Fibroblast of the conjunctiva (primary cell): ENCODE measurements at regions not wholly inside any gene's neighbourhood (a gene's known extent, or its start where the extent isn't known, plus 50 kb on each side); places are given as distances from the start of the nearest gene placed in this dataset.
A peak's percentile ranks its signal among the peaks of the same experiment; 100 is the strongest.
"Not testable (repeated sequence)": the region's sequence is repeated elsewhere in the genome, so short reads cannot be mapped to it uniquely, and the experiment has no call there.

Experiments
- DNase-seq: peaks from one replicate; pipeline ENCODE4 v3.0.0-alpha.2; 2010; ENCODE audit warnings: low read depth

DNA sequence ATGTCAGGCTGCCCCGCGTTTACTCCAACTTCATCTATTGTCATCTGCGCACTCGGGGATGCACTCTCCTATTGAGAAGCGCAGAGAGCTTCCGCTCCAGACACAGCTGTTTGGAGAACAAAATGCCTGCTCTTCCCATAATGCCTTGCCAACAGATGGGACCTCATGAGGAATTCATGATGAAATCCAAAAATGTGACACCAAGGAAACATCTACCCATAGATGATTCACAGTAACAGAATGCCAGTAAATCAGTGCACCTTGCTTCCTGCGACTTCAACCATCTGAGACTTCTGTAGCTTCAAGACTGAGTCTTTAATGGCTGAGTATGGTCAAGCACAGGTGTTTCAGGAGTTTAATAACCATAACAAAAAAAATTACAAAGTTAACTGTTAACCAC is 1144.9 kb upstream of the GOT2 start:
- DNase-seq: no peak

DNA sequence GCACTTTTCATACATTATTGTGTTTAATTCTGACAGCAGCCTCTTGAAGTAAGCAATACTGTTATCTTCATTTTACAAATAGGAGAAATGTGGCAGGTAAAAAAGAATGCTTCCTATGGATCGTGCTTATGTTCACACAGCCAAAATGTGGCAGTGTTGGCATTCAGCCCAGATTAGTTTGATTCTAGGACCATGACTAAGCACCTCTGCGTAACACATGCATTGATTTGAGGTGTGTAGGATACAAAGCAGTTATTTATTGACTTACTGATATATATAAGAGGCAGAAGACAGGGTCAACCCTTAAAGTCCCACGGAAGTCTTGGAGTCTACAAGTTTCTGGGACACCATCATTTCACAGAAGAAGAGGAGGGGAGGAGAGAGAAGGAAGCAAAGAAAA is 1144.4 kb upstream of the GOT2 start:
- DNase-seq: peak; percentile 31

DNA sequence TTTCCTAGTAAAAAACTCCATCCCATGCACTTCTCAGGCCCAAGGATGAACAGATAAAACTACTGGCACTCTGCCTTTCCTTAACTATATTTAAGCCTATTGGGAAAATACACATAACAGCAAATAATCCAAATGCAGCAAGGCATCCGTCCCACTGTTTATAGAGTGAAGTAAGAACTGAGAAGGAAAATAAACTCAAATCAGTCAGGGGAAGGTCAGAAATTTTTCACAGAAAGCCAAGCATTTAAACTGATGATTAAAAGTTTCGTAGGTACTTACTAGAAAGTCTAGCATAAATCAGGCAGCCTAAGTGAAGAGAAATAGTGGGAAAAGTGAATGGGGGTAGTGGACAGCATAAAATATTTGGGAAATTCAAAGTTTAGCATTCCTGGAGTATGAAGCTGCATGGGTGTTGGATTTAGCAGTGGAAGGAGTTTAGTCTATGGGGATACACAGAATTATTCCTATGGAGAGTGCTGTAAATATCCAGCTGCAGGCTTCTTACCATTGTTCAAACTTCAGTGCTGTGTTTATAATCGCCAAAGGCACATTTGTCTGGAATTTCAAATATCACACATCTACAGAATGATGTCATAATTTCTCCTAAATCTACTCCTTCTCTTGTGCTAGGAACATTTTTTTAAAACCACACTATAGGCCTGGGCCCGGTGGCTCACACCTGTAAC is 1131.0 kb upstream of the GOT2 start:
- no peak for DNase-seq

GRCh38 chr16:59859676-59860402 is 1125.7 kb upstream of the GOT2 start:
- peak; percentile 26 for DNase-seq

DNA sequence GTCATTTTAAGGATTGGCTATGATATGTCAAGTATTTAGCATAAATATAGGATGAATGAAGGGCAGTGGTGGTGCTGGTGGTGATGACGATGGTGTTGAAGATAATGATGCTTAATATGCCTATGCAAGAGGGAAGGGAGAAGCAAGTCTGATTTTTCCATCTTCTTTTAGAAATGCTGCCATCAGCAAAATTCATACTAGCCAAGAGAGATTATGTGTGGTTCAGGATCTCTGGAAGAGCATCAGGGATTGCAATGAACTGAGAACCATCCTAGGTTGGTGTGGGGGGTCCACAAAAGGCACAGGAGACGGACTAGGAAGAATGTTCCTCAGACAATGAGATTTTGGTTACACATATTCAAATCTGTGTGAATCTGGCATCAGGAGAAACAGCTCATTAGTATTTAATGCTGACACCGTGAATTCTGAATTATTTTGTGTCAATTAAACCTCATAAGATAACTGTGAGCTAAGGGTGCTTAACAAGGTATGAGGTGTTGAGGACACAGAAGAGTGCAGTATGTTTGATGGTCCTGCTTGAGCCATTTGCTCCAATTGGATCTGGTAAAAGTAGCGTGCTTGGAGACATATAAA is 1120.8 kb upstream of the GOT2 start:
- DNase-seq: no peak

DNA sequence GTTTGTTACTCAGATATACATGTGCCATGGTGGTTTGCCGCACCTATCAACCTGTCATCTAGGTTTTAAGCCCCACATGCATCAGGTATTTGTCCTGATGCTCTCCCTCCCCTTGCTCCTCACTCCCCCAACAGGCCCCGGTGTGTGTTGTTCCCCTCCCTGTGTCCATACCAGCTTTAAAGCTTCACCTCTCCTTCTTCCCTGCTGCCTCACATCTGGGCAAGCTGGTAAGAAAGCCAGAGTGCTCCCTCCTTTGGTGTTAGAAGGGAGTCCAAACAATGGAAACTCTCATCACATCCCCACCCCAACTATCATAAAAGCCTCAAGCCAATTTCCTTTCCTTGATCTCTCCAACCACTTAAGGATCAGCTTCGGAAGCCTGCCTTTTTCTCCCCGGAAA is 1115.6 kb upstream of the GOT2 start:
- no peak for DNase-seq

GRCh38 chr16:59848296-59848695 is 1114.2 kb upstream of the GOT2 start:
- DNase-seq: no peak

GRCh38 chr16:59840169-59840568 is 1106.1 kb upstream of the GOT2 start:
- DNase-seq: no peak

DNA sequence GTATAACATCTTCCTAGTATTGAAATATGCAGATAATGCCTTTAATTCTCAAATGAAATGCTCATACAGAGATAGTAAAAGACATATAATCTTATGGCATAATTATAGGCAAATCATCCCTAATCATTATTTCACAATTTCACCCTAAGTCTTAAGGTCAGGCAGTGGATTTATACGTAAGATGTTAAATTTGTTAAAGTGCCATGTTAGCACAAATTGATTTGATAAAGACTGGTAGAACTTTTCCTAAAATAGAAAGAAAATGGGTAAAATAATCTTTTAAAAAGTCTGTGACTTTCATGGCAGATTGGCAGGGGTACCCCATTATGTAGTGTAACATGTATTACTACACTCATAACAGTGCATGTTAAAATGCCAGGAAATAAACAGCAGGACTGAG is 1092.7 kb upstream of the GOT2 start:
- DNase-seq: no peak

DNA sequence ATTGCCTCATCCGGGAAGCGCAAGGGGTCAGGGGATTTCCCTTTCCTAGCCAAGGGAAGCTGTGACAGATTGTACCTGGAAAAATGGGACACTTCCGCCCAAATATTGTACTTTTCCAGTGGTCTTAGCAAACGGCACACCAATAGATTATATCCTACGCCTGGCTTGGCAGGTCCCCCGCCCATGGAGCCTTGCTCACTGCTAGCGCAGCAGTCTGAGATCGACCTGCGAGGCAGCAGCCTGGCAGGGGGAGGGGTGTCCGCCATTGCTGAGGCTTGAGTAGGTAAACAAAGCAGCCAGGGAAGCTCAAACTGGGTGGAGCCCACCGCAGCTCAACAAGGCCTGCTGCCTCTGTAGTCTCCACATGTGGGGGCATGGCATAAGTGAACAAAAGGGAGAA is 1075.4 kb upstream of the GOT2 start:
- DNase-seq: not testable (repeated sequence)

GRCh38 chr16:59783191-59783590 is 1049.1 kb upstream of the GOT2 start:
- DNase-seq: no peak

DNA sequence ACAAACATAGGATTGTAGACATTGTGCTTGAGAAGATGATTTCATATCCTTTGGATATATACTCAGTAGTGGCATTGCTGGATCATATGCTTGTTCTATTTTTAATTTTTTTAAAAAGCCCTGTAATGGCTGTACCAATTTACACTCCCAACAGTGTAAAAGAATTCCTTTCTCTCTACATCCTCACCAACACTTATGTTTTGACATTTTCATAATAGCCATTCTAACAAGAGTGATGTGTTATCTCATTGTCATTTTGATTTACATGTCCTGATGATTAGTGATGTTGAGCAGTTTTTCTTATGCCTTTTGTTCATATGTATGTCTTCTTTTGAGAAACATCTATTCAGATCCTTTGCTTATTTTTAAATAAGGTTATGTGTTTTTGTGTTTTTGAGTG is 1039.2 kb upstream of the GOT2 start:
- no peak for DNase-seq

- no peak for DNase-seq
Measured at GRCh38 chr16:59759296-59759695, 1025.2 kb upstream of the GOT2 start.

- no peak for DNase-seq
Measured at GRCh38 chr16:59758848-59759247, 1024.7 kb upstream of the GOT2 start.

GRCh38 chr16:59754854-59755253 is 1020.7 kb upstream of the GOT2 start:
- no peak for DNase-seq

DNA sequence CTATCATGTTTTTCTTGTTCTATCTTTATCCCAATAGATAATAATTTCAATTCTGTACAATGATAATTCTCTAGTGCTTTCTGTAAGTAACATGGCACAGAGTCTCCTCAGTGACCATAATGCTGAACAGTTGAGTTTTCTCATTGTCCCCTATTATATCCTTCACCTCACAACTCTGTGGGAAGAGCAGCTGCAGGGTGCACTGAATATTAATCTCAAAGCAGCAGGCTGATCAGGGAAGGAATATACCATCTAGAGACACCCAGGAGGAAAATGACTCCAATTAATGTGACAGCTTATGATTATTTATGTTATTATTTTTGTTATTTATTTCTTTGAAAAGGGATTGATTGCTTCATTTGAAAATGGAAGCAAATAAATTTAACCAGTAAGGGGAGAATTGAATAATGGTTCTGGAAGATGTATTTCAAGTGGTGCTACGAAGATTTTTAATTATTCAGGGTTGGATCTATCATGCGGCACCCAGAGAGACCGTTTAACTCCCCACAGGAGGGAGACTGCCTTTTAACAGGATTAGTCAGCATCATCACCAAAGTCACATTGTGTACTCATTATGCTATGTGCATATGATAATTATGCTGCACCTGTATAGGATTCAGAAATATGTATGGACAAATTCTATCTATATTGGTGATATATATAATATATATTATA is 1015.7 kb upstream of the GOT2 start:
- DNase-seq: no peak

DNA sequence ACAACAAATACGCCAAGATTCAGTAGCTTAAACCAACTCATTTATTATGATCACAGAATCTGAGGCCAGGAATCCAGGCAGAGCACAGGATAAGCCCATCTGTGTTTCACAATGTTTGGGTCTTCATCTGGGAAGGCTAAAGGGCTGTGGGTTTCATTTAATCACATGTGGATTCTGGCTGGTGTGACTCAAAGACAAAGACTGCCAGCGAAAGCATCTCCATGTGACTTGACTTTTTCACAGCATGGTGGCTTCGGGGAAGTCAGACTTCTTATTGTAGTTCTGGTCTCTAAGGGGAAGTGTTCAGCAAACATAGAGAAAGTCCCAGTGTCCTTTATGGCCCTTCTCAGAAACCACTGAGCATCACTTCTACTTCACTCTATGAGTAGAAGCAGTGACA is 1014.4 kb upstream of the GOT2 start:
- DNase-seq: no peak

- no peak for DNase-seq
Measured at GRCh38 chr16:59743504-59743903, 1009.4 kb upstream of the GOT2 start.

DNA sequence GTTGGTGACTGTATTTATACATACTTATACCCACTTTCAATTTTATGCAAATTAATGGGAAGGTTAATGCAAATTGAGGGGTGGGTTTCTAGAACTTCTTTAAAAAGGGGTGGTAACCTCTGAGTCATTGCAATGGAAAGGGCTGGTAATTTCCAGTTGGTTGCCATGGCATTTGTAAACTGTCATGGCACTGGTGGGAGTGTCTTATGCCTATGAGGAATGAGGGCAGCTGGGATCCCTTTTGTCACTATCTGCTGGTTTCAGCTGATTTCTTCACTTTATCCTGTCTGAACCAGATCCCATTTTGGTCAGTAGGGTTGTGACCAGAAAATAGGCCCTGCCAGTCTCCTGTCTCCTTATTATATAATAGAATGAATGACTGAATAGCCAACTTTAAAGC is 1006.7 kb upstream of the GOT2 start:
- DNase-seq: no peak

- no peak for DNase-seq
Measured at GRCh38 chr16:59737274-59737673, 1003.2 kb upstream of the GOT2 start.

- DNase-seq: no peak
Measured at GRCh38 chr16:59733321-59733720, 999.2 kb upstream of the GOT2 start.

DNA sequence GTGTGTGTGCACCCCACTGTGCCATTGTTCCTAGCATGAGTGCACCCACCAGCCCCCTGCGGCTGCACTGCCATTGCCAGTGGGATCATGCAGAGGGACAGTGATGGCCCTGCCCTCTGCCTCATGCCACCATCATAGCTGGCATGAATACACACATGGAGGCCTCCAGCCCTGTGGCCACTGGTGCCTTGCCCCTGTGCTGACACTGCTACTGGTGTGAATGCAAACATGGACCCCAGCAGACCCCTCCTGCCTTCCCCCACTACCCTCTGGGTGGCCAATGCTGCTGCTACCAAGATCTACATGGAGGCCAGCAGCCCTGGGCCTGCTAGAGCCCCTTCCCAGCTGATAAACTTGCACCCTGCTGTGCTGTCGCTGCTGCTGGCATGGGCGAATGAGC is 995.5 kb upstream of the GOT2 start:
- DNase-seq: no peak

DNA sequence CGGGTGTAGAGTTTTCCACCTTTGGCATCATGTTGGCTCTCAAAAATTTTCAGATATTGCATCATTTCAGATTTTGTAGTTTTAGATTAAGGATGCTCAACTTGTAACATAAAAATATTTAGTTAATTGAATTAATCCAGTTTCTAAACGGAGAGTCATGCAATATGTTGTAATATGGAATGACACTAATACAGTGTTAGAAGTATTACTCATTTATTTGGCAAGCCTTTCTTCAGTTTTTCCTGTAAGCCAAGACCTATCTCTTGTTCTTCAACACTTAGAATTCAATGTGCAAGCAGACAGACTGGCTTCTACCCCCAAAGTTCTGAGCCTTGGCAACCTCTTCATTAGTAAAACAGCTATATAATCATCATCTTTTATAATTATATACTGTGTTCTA is 985.0 kb upstream of the GOT2 start:
- peak; percentile 37 for DNase-seq
